WTC11 (cell line): ENCODE measurements at regions not wholly inside any gene's neighbourhood (a gene's known extent, or its start where the extent isn't known, plus 50 kb on each side); places are given as distances from the start of the nearest gene placed in this dataset.

ENCODE experiments used
- ATAC-seq: fragments of 200-7000 bp; cut with Tn5 transposase; 2 replicates; pipeline ENCODE4 v1.10.0; 2021; ENCODE audit warnings: mild to moderate bottlenecking, moderate library complexity
- CTCF ChIA-PET: fragments of 300-600 bp; sonication (Branson Sonifier 250); formaldehyde crosslinking; loops from one replicate; lab custom pipeline; 2021; ENCODE audit warnings: antibody characterized with exemption; lab: Charles Lee
- POLR2A ChIA-PET: fragments of 350-600 bp; sonication (Branson Sonifier 250); formaldehyde crosslinking; loops from one replicate; lab custom pipeline; 2021; ENCODE audit warnings: antibody characterized with exemption; lab: Charles Lee
- DNase-seq: peaks from one replicate; pipeline ENCODE4 v3.0.0; 2021; ENCODE audit warnings: low spot score
- H3K27ac Mint-ChIP-seq: 2 replicates; pipeline ENCODE4 v1.8.0; 2021; ENCODE audit warnings: mixed read lengths
- H3K27me3 Mint-ChIP-seq: 2 replicates; pipeline ENCODE4 v1.8.0; 2021; ENCODE audit warnings: low read depth, mild to moderate bottlenecking, moderate library complexity, mixed read lengths
- H3K36me3 Mint-ChIP-seq: 2 replicates; pipeline ENCODE4 v1.8.0; 2021; ENCODE audit warnings: mixed read lengths
- H3K4me1 Mint-ChIP-seq: 2 replicates; pipeline ENCODE4 v1.8.0; 2022; ENCODE audit warnings: mixed read lengths
- H3K4me3 Mint-ChIP-seq: 2 replicates; pipeline ENCODE4 v1.8.0; 2021; ENCODE audit warnings: mild to moderate bottlenecking, moderate library complexity, mixed read lengths
- H3K9me3 Mint-ChIP-seq: 2 replicates; pipeline ENCODE4 v1.8.0; 2021; ENCODE audit warnings: mixed read lengths
- MYBL2 ChIP-seq: sonication (generic); formaldehyde crosslinking; IDR thresholded peaks from 2 replicates; pipeline ENCODE4 v1.8.1; 2023; ENCODE audit warnings: mild to moderate bottlenecking, moderate library complexity, missing genetic modification reagents
- NFE2L1 ChIP-seq: sonication (generic); formaldehyde crosslinking; IDR thresholded peaks from 2 replicates; pipeline ENCODE4 v1.8.1; 2023; ENCODE audit warnings: missing genetic modification reagents
- RORB ChIP-seq: fragments of 250-450 bp; sonication (Bioruptor Pico); IDR thresholded peaks from 2 replicates; pipeline ENCODE4 v1.9.0; 2021; ENCODE audit warnings: mild to moderate bottlenecking
- SMAD3 ChIP-seq: sonication (generic); formaldehyde crosslinking; IDR thresholded peaks from 2 replicates; pipeline ENCODE4 v1.8.0; 2022; ENCODE audit warnings: missing genetic modification reagents, mild to moderate bottlenecking, borderline replicate concordance
- ZNF317 ChIP-seq: sonication (generic); formaldehyde crosslinking; IDR thresholded peaks from 2 replicates; pipeline ENCODE4 v1.8.1; 2023; ENCODE audit warnings: low read depth, mild to moderate bottlenecking, moderate library complexity, missing genetic modification reagents, borderline replicate concordance
- TF ChIP-seq, protein P1 (sequence below): fragments of 250-450 bp; sonication (Bioruptor Pico); IDR thresholded peaks from 2 replicates; pipeline ENCODE4 v1.9.0; 2021; ENCODE audit warnings: mild to moderate bottlenecking, borderline replicate concordance
- TF ChIP-seq, protein P2 (sequence below): sonication (generic); formaldehyde crosslinking; conservative IDR thresholded peaks from 2 replicates; pipeline ENCODE4 v1.8.1; 2022; ENCODE audit warnings: mild to moderate bottlenecking, missing genetic modification reagents
- TF ChIP-seq, protein P3 (sequence below): fragments of 250-450 bp; sonication (Bioruptor Pico); conservative IDR thresholded peaks from 2 replicates; pipeline ENCODE4 v1.9.0; 2021; ENCODE audit warnings: mild to moderate bottlenecking
- TF ChIP-seq, protein P4 (sequence below): fragments of 250-450 bp; sonication (Bioruptor Pico); IDR thresholded peaks from 2 replicates; pipeline ENCODE4 v2.1.2; 2022; ENCODE audit warnings: mild to moderate bottlenecking, moderate library complexity
- TF ChIP-seq, protein P5 (sequence below): sonication (generic); formaldehyde crosslinking; IDR thresholded peaks from 2 replicates; pipeline ENCODE4 v1.8.0; 2022; ENCODE audit warnings: mild to moderate bottlenecking, missing genetic modification reagents
- TF ChIP-seq, protein P6 (sequence below): sonication (generic); formaldehyde crosslinking; IDR thresholded peaks from 2 replicates; pipeline ENCODE4 v1.8.1; 2022; ENCODE audit warnings: low read depth, missing genetic modification reagents, borderline replicate concordance
- TF ChIP-seq, protein P7 (sequence below): sonication (generic); formaldehyde crosslinking; conservative IDR thresholded peaks from 2 replicates; pipeline ENCODE4 v1.8.1; 2023; ENCODE audit warnings: mild to moderate bottlenecking, low read depth, missing genetic modification reagents, moderate library complexity
- TF ChIP-seq, protein P8 (sequence below): sonication (generic); formaldehyde crosslinking; IDR thresholded peaks from 2 replicates; pipeline ENCODE4 v1.8.0; 2023; ENCODE audit warnings: missing genetic modification reagents, mild to moderate bottlenecking, borderline replicate concordance
- TF ChIP-seq, protein P9 (sequence below): fragments of 250-450 bp; sonication (Bioruptor Pico); IDR thresholded peaks from 2 replicates; pipeline ENCODE4 v1.9.0; 2021; ENCODE audit warnings: mild to moderate bottlenecking

DNA sequence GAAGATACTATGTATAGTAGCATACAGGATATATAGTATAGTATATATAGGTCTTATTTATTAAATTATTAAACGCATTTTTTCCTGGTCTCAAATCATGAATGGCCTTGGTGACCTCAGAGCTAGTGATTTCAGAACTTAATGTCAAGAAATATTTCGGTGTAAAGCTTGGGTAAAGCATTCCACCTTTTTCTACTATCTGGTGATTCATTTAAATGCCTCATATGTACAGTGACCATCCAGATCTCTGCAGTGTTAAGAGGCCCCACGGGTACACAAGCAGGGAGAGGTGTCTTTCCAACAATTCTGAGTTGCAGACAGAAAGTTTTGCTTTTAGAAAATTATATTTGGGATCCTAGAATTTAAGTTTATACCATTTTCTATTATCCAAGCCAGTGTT is 626.5 kb downstream of the PTPRC start:
- Mint-ChIP-seq H3K36me3 (no peaks in the 10 kb centered on the region), H3K9me3 (no peaks in the 10 kb centered on the region), H3K27me3 (no peaks in the 10 kb centered on the region), H3K4me1 (no peaks in the 10 kb centered on the region), H3K27ac (no peak overlapping the region), H3K4me3 (no peak overlapping the region)
- CTCF ChIA-PET = no interaction called here
- POLR2A ChIA-PET = no interaction called here
- ATAC-seq = no peak
- DNase-seq = no peak
- TF ChIP-seq, protein P1, sequence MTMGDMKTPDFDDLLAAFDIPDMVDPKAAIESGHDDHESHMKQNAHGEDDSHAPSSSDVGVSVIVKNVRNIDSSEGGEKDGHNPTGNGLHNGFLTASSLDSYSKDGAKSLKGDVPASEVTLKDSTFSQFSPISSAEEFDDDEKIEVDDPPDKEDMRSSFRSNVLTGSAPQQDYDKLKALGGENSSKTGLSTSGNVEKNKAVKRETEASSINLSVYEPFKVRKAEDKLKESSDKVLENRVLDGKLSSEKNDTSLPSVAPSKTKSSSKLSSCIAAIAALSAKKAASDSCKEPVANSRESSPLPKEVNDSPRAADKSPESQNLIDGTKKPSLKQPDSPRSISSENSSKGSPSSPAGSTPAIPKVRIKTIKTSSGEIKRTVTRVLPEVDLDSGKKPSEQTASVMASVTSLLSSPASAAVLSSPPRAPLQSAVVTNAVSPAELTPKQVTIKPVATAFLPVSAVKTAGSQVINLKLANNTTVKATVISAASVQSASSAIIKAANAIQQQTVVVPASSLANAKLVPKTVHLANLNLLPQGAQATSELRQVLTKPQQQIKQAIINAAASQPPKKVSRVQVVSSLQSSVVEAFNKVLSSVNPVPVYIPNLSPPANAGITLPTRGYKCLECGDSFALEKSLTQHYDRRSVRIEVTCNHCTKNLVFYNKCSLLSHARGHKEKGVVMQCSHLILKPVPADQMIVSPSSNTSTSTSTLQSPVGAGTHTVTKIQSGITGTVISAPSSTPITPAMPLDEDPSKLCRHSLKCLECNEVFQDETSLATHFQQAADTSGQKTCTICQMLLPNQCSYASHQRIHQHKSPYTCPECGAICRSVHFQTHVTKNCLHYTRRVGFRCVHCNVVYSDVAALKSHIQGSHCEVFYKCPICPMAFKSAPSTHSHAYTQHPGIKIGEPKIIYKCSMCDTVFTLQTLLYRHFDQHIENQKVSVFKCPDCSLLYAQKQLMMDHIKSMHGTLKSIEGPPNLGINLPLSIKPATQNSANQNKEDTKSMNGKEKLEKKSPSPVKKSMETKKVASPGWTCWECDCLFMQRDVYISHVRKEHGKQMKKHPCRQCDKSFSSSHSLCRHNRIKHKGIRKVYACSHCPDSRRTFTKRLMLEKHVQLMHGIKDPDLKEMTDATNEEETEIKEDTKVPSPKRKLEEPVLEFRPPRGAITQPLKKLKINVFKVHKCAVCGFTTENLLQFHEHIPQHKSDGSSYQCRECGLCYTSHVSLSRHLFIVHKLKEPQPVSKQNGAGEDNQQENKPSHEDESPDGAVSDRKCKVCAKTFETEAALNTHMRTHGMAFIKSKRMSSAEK (CRISPR knock-in tag) = no peak
- no peak for TF ChIP-seq RORB (CRISPR knock-in tag)
- no peak for TF ChIP-seq SMAD3
- no peak for TF ChIP-seq MYBL2
- TF ChIP-seq, protein P2, sequence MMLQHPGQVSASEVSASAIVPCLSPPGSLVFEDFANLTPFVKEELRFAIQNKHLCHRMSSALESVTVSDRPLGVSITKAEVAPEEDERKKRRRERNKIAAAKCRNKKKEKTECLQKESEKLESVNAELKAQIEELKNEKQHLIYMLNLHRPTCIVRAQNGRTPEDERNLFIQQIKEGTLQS (CRISPR knock-in tag) = no peak
- TF ChIP-seq, protein P3, sequence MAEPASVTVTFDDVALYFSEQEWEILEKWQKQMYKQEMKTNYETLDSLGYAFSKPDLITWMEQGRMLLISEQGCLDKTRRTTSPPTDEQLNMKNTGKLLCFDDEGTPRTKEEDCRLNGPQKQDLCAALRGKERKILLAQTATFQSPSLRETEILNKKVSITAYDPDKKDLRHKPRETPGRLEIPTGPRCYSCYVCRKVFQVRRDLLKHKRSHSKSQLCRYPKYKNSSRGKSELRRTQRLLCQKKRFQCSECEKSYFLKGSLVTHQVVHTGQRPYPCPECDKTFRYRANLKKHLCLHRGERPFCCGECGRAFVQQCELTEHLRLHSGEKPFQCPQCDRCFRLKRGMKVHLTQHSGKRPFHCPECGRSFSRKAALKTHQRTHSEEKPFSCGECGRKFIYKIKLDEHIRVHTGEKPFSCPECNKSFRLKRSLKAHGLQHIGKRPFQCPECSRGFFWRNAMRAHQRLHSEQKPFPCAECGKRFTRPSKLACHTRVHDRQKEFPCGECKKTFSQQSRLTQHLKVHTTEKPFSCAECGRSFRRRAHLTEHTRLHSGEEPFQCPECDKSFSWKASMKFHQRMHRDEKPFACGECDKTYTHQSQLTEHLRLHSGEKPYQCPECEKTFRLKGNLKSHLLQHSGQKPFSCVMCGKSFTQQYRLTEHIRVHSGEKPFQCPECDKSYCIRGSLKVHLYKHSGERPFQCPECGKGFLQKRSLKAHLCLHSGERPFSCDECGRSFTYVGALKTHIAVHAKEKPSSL (CRISPR knock-in tag) = no peak
- TF ChIP-seq, protein P4, sequence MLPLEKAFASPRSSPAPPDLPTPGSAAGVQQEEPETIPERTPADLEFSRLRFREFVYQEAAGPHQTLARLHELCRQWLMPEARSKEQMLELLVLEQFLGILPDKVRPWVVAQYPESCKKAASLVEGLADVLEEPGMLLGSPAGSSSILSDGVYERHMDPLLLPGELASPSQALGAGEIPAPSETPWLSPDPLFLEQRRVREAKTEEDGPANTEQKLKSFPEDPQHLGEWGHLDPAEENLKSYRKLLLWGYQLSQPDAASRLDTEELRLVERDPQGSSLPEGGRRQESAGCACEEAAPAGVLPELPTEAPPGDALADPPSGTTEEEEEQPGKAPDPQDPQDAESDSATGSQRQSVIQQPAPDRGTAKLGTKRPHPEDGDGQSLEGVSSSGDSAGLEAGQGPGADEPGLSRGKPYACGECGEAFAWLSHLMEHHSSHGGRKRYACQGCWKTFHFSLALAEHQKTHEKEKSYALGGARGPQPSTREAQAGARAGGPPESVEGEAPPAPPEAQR (CRISPR knock-in tag) = no peak
- TF ChIP-seq ZNF317 (CRISPR knock-in tag) = no peak
- TF ChIP-seq, protein P5, sequence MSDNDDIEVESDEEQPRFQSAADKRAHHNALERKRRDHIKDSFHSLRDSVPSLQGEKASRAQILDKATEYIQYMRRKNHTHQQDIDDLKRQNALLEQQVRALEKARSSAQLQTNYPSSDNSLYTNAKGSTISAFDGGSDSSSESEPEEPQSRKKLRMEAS = no peak

DNA sequence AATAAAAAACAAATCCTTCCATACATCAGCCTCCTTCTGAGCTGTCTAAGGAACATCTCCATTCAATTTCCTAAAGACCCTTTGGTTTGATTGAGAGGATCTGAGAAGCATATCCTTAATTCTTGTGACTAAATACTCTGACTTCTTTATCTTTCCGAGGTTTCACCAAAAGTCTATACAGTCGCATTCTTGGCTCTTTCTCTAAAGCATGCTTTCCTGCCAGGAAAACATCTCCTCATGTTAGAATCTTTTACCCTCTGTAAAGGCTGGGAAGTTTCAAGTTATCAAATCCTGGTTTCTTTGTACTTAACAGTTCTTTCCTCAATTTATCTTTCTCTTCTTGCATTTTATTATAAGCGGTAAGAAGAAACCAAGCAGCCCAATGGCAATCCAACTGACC is 630.4 kb downstream of the PTPRC start:
- no peak overlapping the region for H3K27ac Mint-ChIP-seq
- POLR2A ChIA-PET = no interaction called here
- CTCF ChIA-PET = no interaction called here
- H3K9me3 Mint-ChIP-seq = no peaks in the 10 kb centered on the region
- no peak overlapping the region for H3K4me3 Mint-ChIP-seq
- no peak for ATAC-seq
- H3K36me3 Mint-ChIP-seq = no peaks in the 10 kb centered on the region
- H3K27me3 Mint-ChIP-seq = no peaks in the 10 kb centered on the region
- no peak for DNase-seq
- H3K4me1 Mint-ChIP-seq = peaks cover 18% of the 10 kb centered on the region
- TF ChIP-seq, protein P6, sequence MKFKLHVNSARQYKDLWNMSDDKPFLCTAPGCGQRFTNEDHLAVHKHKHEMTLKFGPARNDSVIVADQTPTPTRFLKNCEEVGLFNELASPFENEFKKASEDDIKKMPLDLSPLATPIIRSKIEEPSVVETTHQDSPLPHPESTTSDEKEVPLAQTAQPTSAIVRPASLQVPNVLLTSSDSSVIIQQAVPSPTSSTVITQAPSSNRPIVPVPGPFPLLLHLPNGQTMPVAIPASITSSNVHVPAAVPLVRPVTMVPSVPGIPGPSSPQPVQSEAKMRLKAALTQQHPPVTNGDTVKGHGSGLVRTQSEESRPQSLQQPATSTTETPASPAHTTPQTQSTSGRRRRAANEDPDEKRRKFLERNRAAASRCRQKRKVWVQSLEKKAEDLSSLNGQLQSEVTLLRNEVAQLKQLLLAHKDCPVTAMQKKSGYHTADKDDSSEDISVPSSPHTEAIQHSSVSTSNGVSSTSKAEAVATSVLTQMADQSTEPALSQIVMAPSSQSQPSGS (CRISPR knock-in tag) = no peak
- no peak for TF ChIP-seq NFE2L1
- TF ChIP-seq, protein P7, sequence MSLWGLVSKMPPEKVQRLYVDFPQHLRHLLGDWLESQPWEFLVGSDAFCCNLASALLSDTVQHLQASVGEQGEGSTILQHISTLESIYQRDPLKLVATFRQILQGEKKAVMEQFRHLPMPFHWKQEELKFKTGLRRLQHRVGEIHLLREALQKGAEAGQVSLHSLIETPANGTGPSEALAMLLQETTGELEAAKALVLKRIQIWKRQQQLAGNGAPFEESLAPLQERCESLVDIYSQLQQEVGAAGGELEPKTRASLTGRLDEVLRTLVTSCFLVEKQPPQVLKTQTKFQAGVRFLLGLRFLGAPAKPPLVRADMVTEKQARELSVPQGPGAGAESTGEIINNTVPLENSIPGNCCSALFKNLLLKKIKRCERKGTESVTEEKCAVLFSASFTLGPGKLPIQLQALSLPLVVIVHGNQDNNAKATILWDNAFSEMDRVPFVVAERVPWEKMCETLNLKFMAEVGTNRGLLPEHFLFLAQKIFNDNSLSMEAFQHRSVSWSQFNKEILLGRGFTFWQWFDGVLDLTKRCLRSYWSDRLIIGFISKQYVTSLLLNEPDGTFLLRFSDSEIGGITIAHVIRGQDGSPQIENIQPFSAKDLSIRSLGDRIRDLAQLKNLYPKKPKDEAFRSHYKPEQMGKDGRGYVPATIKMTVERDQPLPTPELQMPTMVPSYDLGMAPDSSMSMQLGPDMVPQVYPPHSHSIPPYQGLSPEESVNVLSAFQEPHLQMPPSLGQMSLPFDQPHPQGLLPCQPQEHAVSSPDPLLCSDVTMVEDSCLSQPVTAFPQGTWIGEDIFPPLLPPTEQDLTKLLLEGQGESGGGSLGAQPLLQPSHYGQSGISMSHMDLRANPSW (CRISPR knock-in tag) = no peak
- TF ChIP-seq, protein P8, sequence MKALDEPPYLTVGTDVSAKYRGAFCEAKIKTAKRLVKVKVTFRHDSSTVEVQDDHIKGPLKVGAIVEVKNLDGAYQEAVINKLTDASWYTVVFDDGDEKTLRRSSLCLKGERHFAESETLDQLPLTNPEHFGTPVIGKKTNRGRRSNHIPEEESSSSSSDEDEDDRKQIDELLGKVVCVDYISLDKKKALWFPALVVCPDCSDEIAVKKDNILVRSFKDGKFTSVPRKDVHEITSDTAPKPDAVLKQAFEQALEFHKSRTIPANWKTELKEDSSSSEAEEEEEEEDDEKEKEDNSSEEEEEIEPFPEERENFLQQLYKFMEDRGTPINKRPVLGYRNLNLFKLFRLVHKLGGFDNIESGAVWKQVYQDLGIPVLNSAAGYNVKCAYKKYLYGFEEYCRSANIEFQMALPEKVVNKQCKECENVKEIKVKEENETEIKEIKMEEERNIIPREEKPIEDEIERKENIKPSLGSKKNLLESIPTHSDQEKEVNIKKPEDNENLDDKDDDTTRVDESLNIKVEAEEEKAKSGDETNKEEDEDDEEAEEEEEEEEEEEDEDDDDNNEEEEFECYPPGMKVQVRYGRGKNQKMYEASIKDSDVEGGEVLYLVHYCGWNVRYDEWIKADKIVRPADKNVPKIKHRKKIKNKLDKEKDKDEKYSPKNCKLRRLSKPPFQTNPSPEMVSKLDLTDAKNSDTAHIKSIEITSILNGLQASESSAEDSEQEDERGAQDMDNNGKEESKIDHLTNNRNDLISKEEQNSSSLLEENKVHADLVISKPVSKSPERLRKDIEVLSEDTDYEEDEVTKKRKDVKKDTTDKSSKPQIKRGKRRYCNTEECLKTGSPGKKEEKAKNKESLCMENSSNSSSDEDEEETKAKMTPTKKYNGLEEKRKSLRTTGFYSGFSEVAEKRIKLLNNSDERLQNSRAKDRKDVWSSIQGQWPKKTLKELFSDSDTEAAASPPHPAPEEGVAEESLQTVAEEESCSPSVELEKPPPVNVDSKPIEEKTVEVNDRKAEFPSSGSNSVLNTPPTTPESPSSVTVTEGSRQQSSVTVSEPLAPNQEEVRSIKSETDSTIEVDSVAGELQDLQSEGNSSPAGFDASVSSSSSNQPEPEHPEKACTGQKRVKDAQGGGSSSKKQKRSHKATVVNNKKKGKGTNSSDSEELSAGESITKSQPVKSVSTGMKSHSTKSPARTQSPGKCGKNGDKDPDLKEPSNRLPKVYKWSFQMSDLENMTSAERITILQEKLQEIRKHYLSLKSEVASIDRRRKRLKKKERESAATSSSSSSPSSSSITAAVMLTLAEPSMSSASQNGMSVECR (CRISPR knock-in tag) = no peak
- TF ChIP-seq, protein P9, sequence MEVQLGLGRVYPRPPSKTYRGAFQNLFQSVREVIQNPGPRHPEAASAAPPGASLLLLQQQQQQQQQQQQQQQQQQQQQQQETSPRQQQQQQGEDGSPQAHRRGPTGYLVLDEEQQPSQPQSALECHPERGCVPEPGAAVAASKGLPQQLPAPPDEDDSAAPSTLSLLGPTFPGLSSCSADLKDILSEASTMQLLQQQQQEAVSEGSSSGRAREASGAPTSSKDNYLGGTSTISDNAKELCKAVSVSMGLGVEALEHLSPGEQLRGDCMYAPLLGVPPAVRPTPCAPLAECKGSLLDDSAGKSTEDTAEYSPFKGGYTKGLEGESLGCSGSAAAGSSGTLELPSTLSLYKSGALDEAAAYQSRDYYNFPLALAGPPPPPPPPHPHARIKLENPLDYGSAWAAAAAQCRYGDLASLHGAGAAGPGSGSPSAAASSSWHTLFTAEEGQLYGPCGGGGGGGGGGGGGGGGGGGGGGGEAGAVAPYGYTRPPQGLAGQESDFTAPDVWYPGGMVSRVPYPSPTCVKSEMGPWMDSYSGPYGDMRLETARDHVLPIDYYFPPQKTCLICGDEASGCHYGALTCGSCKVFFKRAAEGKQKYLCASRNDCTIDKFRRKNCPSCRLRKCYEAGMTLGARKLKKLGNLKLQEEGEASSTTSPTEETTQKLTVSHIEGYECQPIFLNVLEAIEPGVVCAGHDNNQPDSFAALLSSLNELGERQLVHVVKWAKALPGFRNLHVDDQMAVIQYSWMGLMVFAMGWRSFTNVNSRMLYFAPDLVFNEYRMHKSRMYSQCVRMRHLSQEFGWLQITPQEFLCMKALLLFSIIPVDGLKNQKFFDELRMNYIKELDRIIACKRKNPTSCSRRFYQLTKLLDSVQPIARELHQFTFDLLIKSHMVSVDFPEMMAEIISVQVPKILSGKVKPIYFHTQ (CRISPR knock-in tag) = no peak
